ENCODE measurements at regions not wholly inside any gene's neighbourhood (a gene's known extent, or its start where the extent isn't known, plus 50 kb on each side); places are given as distances from the start of the nearest gene placed in this dataset.

- TF ChIP-seq EZH2 (IDR thresholded peaks at IDR 0.05; ENCODE audit: borderline replicate concordance) (no peak), EZH2phosphoT487 (IDR thresholded peaks at IDR 0.05; ENCODE audit: low read depth, severe bottlenecking, unreplicated experiment) (no peak)
Measured at GRCh38 chr5:168012006-168012405, 279.4 kb upstream of the WWC1 start.

All from hepatocyte (in vitro differentiated cells).